HG02870 (cell line): ENCODE measurements at regions not wholly inside any gene's neighbourhood (a gene's known extent, or its start where the extent isn't known, plus 50 kb on each side); places are given as distances from the start of the nearest gene placed in this dataset.

ENCODE experiments used
- ATAC-seq: cut with Tn5 transposase; IDR thresholded peaks from one replicate; pipeline ENCODE4 v1.9.1; 2021; ENCODE audit warnings: mild to moderate bottlenecking, moderate library complexity; ENCODE audit not compliant: unreplicated experiment

DNA sequence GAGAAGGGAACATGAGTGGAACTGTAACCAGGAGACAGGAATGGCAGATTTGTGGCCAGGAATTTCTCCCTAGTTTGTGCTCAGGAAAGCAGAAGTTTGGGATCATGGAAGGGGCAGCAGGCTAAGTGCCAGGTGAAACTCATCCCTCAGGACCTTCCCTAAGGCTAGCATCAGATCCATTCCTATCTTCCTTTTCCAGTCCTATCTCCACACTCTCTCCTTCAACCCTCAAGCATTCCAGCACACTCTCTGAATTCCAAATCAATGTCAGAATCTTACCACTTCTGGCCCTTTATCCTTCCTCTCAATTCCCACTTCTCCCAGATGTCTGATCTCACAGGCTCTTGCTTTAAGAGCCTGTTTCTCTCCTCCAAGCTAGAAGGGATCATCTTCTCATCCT is 53.2 kb upstream of the GRIA1 start:
- ATAC-seq = no peak

- no peak for ATAC-seq
These were observed 51.3 kb upstream of the GRIA1 start for GRCh38 chr5:153439130-153439529.
